BLaER1 (cell line): ENCODE measurements at regions not wholly inside any gene's neighbourhood (a gene's known extent, or its start where the extent isn't known, plus 50 kb on each side); places are given as distances from the start of the nearest gene placed in this dataset.
A peak's percentile ranks its signal among the peaks of the same experiment; 100 is the strongest.

Experiments
- H3K27ac ChIP-seq: shearing (Covaris generic); formaldehyde crosslinking; 2 replicates; pipeline ENCODE4 v1.8.1; 2022
- H3K27me3 ChIP-seq: shearing (Covaris generic); formaldehyde crosslinking; 2 replicates; pipeline ENCODE4 v1.8.1; 2022
- H3K36me3 ChIP-seq: shearing (Covaris generic); formaldehyde crosslinking; 2 replicates; pipeline ENCODE4 v1.8.1; 2022
- H3K4me1 ChIP-seq: shearing (Covaris generic); formaldehyde crosslinking; 2 replicates; pipeline ENCODE4 v1.8.1; 2022
- H3K4me2 ChIP-seq: shearing (Covaris generic); formaldehyde crosslinking; 2 replicates; pipeline ENCODE4 v1.8.1; 2022
- H3K4me3 ChIP-seq: shearing (Covaris generic); formaldehyde crosslinking; 2 replicates; pipeline ENCODE4 v1.8.1; 2022
- H3K9ac ChIP-seq: shearing (Covaris generic); formaldehyde crosslinking; 2 replicates; pipeline ENCODE4 v1.8.1; 2022
- H3K9me3 ChIP-seq: shearing (Covaris generic); formaldehyde crosslinking; 2 replicates; pipeline ENCODE4 v1.8.1; 2022
- H4K20me1 ChIP-seq: shearing (Covaris generic); formaldehyde crosslinking; 2 replicates; pipeline ENCODE4 v1.8.1; 2022
- Cebpa-rat ChIP-seq: shearing (Covaris generic); IDR thresholded peaks from 2 replicates; pipeline ENCODE4 v1.8.1; 2022

DNA sequence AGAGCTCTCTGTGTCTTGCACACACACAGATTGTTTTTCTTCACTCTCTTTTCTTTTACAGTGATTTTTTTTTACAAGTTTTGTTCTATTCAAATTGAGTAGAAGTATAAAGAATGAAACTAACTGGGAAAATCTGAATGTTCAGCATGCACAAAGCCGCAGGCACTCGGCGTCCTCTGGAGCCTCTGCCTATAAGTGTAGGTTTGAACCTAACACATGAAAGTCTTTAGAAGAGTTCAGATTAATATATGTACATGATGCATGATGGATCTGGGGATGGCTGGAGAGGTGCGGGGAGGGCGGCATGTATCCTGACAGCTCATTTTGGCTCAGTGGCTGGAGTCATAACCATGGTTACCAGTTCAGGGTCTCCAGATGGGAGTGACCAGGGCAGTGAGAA lies 301.1 kb upstream of the CDH4 start:
- H3K4me1 ChIP-seq = peaks cover 7% of the 10 kb centered on the region
- H3K4me3 ChIP-seq = no peak overlapping the region
- no peak overlapping the region for H3K4me2 ChIP-seq
- H3K9ac ChIP-seq = no peak overlapping the region
- H3K27ac ChIP-seq = no peak overlapping the region
- no peaks in the 10 kb centered on the region for H3K9me3 ChIP-seq
- no peak for TF ChIP-seq Cebpa-rat
- H4K20me1 ChIP-seq = no peaks in the 10 kb centered on the region
- no peaks in the 10 kb centered on the region for H3K27me3 ChIP-seq
- H3K36me3 ChIP-seq = no peaks in the 10 kb centered on the region

DNA sequence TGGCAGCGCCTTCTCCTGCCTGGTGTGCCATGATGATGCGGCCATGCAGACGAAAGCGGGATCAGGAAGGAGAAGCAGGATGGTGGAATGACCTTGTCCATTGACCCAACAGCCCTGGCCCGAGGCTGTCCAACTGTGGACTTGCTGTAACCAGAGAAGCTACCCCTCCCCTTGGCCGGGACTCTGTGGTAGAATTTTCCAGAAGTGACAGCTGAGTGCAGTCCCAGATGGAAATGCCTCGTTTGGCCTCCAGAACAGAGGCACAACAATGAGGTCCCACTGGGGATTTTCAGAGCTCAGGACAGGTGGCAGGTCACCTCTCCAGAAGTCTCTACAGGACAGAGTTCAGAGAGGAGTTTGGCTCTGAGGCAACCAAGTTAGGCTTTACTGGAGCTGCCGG lies 299.2 kb upstream of the CDH4 start:
- peaks cover 7% of the 10 kb centered on the region for H3K4me1 ChIP-seq
- H3K27ac ChIP-seq = no peak overlapping the region
- H3K9ac ChIP-seq = no peak overlapping the region
- no peak for TF ChIP-seq Cebpa-rat
- H4K20me1 ChIP-seq = no peaks in the 10 kb centered on the region
- H3K36me3 ChIP-seq = no peaks in the 10 kb centered on the region
- H3K27me3 ChIP-seq = no peaks in the 10 kb centered on the region
- no peak overlapping the region for H3K4me3 ChIP-seq
- no peak overlapping the region for H3K4me2 ChIP-seq
- no peaks in the 10 kb centered on the region for H3K9me3 ChIP-seq

DNA sequence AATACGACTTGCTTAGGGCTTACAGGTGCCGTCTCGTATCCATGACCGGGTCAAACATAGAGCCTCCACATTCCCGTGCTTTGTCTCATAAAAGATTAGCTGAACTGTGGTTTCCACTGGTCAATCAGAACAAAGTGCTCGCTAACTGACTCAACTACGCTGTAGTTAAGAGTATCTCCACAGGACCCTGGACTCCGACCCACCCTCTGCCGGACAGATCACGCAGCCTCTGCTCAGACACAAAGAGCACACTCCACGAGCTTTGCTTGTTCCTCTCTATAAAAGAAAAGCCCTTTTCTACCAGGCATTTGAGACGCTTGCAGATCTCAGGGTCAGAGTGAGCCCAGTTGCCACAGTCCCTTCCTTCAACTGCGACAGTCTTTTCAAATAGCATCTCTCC lies 298.7 kb upstream of the CDH4 start:
- Histone ChIP-seq H3K4me2 (no peak overlapping the region), H3K4me3 (no peak overlapping the region), H4K20me1 (no peaks in the 10 kb centered on the region), H3K36me3 (no peaks in the 10 kb centered on the region), H3K9ac (no peak overlapping the region), H3K27me3 (no peaks in the 10 kb centered on the region), H3K27ac (no peak overlapping the region), H3K9me3 (no peaks in the 10 kb centered on the region), H3K4me1 (peaks cover 7% of the 10 kb centered on the region)
- TF ChIP-seq Cebpa-rat = no peak

- H3K4me3 ChIP-seq = no peak overlapping the region
- no peak overlapping the region for H3K4me2 ChIP-seq
- no peak overlapping the region for H3K27ac ChIP-seq
- no peaks in the 10 kb centered on the region for H3K9me3 ChIP-seq
- H3K36me3 ChIP-seq = no peaks in the 10 kb centered on the region
- H3K27me3 ChIP-seq = no peaks in the 10 kb centered on the region
- peaks cover 18% of the 10 kb centered on the region for H3K4me1 ChIP-seq
- H3K9ac ChIP-seq = no peak overlapping the region
- H4K20me1 ChIP-seq = no peaks in the 10 kb centered on the region
- no peak for TF ChIP-seq Cebpa-rat
Measured at GRCh38 chr20:60955706-60956105, 296.4 kb upstream of the CDH4 start.

- no peaks in the 10 kb centered on the region for H4K20me1 ChIP-seq
- H3K27ac ChIP-seq = no peak overlapping the region
- H3K36me3 ChIP-seq = no peaks in the 10 kb centered on the region
- H3K4me1 ChIP-seq = peaks cover 23% of the 10 kb centered on the region
- no peaks in the 10 kb centered on the region for H3K27me3 ChIP-seq
- TF ChIP-seq Cebpa-rat = no peak
- H3K9me3 ChIP-seq = no peaks in the 10 kb centered on the region
- H3K4me2 ChIP-seq = no peak overlapping the region
- no peak overlapping the region for H3K9ac ChIP-seq
- H3K4me3 ChIP-seq = no peak overlapping the region
Measured at GRCh38 chr20:60956194-60956593, 295.9 kb upstream of the CDH4 start.

DNA sequence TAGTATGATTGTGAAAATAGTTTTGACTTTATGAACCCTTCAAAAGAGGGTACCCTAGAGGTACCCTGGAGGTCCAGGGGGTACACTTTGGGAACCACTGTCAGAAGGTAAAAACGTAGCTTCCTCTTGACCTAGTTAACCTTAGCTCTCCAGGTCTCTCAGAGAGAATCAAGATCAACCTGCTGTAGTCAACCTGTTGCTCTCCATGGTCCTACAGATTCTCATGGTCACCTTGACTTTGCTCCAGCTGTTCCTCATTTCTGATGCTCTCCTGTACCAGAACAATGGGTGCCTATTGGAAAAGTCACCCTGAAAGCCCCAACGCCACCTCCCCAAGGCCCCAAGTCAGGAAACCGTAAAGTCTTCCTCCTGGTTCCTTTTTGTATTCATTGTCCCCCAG lies 294.4 kb upstream of the CDH4 start:
- Histone ChIP-seq H3K4me2 (no peak overlapping the region), H3K9me3 (no peaks in the 10 kb centered on the region), H3K27ac (no peak overlapping the region), H3K9ac (no peak overlapping the region), H3K36me3 (no peaks in the 10 kb centered on the region), H4K20me1 (no peaks in the 10 kb centered on the region), H3K27me3 (no peaks in the 10 kb centered on the region), H3K4me3 (no peak overlapping the region), H3K4me1 (peaks cover 23% of the 10 kb centered on the region)
- TF ChIP-seq Cebpa-rat = no peak

DNA sequence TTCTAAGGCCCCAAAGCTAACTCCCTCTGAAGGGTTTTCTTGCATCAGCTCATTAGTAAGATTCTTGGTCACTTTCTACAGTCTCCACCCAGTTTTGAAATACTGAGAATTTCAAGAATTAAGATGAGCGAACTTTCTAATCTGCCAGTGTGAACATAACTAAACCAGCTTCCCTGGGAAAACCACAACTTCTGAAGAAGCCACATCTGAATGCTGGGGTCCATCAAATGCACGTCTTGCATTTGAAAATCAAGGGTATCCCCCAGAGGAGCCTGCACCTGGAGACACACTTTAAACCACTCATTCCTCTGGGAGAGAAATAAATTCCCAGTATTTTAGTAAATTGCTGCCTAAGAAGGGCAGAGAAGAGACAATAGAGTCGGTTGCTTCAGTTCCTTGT lies 292.1 kb upstream of the CDH4 start:
- Histone ChIP-seq H3K9me3 (no peaks in the 10 kb centered on the region), H3K36me3 (no peaks in the 10 kb centered on the region), H4K20me1 (no peaks in the 10 kb centered on the region), H3K4me1 (peaks cover 23% of the 10 kb centered on the region), H3K27me3 (no peaks in the 10 kb centered on the region), H3K27ac (no peak overlapping the region), H3K4me2 (peak overlapping the region; percentile 63), H3K4me3 (no peak overlapping the region), H3K9ac (no peak overlapping the region)
- TF ChIP-seq Cebpa-rat = no peak

- H3K27ac ChIP-seq = no peak overlapping the region
- TF ChIP-seq Cebpa-rat = no peak
- no peak overlapping the region for H3K9ac ChIP-seq
- no peaks in the 10 kb centered on the region for H4K20me1 ChIP-seq
- H3K36me3 ChIP-seq = no peaks in the 10 kb centered on the region
- H3K4me3 ChIP-seq = no peak overlapping the region
- H3K27me3 ChIP-seq = no peaks in the 10 kb centered on the region
- H3K9me3 ChIP-seq = no peaks in the 10 kb centered on the region
- H3K4me1 ChIP-seq = peaks cover 23% of the 10 kb centered on the region
- peak overlapping the region; percentile 63 for H3K4me2 ChIP-seq
Measured at GRCh38 chr20:60960500-60960899, 291.6 kb upstream of the CDH4 start.

GRCh38 chr20:60961551-60961950 lies 290.5 kb upstream of the CDH4 start:
- no peak overlapping the region for H3K9ac ChIP-seq
- H3K9me3 ChIP-seq = no peaks in the 10 kb centered on the region
- H3K27me3 ChIP-seq = no peaks in the 10 kb centered on the region
- no peaks in the 10 kb centered on the region for H3K36me3 ChIP-seq
- H4K20me1 ChIP-seq = no peaks in the 10 kb centered on the region
- H3K4me3 ChIP-seq = no peak overlapping the region
- H3K27ac ChIP-seq = no peak overlapping the region
- no peak overlapping the region for H3K4me2 ChIP-seq
- H3K4me1 ChIP-seq = peaks cover 23% of the 10 kb centered on the region
- TF ChIP-seq Cebpa-rat = no peak

DNA sequence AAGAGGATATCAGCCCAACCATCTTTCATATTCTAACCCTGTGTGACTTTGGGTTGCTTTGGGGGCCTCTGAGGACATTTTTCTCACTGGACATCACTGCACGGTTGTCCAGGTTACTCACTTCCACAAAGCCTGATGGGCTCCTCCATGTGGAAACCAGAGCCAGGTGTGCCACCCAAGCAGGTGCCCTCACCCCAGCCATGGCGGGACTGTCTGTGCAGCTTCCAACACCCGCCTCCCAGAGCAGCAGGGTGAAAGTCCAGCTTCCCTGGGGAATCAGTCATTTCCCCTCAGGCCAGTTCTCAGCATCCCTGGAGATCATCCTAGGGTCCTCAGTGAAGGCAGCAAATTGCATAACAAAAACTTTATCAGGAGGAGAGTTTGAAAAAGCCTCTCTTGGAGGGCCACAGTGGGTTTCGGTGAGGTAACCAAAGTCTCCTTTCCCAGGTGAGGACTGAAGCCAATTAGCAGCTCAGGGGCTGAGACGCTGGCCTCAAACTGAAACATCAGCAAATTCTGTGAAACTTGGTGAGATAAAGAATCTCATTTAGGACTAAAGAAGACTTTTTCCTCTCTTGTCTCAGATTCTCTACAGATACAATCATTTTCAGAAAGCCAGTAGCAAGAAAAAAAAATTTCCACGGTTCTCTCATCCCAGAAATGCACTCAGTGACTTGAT lies 289.6 kb upstream of the CDH4 start:
- H3K27me3 ChIP-seq = no peaks in the 10 kb centered on the region
- no peaks in the 10 kb centered on the region for H3K9me3 ChIP-seq
- H4K20me1 ChIP-seq = no peaks in the 10 kb centered on the region
- no peak overlapping the region for H3K9ac ChIP-seq
- H3K4me1 ChIP-seq = peaks cover 23% of the 10 kb centered on the region
- H3K27ac ChIP-seq = no peak overlapping the region
- no peak overlapping the region for H3K4me2 ChIP-seq
- TF ChIP-seq Cebpa-rat = no peak
- H3K36me3 ChIP-seq = no peaks in the 10 kb centered on the region
- H3K4me3 ChIP-seq = no peak overlapping the region

- peaks cover 23% of the 10 kb centered on the region for H3K4me1 ChIP-seq
- H3K36me3 ChIP-seq = no peaks in the 10 kb centered on the region
Measured at GRCh38 chr20:60963146-60963545, 288.9 kb upstream of the CDH4 start.

More at GRCh38 chr20:60963146-60963545, 288.9 kb upstream of the CDH4 start:
- H4K20me1 ChIP-seq = no peaks in the 10 kb centered on the region
- H3K9me3 ChIP-seq = no peaks in the 10 kb centered on the region; the same call in 1 of the 2 replicates
- TF ChIP-seq Cebpa-rat = no peak
- no peak overlapping the region for H3K4me2 ChIP-seq
- no peak overlapping the region for H3K4me3 ChIP-seq
- no peak overlapping the region for H3K9ac ChIP-seq
- no peaks in the 10 kb centered on the region for H3K27me3 ChIP-seq
- no peak overlapping the region for H3K27ac ChIP-seq
